BJ (cell line): ENCODE measurements at regions not wholly inside any gene's neighbourhood (a gene's known extent, or its start where the extent isn't known, plus 50 kb on each side); places are given as distances from the start of the nearest gene placed in this dataset.
"Not testable (repeated sequence)": the region's sequence is repeated elsewhere in the genome, so short reads cannot be mapped to it uniquely, and the experiment has no call there.

Source experiments
- CTCF ChIA-PET: fragments of 350-600 bp; formaldehyde crosslinking; extraction: SDS; loops from one replicate; lab custom pipeline; 2021; ENCODE audit warnings: antibody characterized with exemption, inconsistent platforms; lab: Yijun Ruan, JAX
- POLR2A ChIA-PET: fragments of 300-600 bp; sonication (Branson Sonifier 250); formaldehyde crosslinking; extraction: SDS; loops from one replicate; lab custom pipeline; 2021; ENCODE audit warnings: antibody characterized with exemption; lab: Charles Lee
- DNase-seq: peaks from one replicate; pipeline ENCODE4 v3.0.0-alpha.2; 2011; ENCODE audit warnings: low read depth
- H3K27me3 ChIP-seq: 2 replicates; pipeline ENCODE4 v1.6.0; 2011; ENCODE audit warnings: low read length; ENCODE audit not compliant: control insufficient read depth, insufficient read depth
- H3K36me3 ChIP-seq: 2 replicates; pipeline ENCODE4 v1.5.1; 2011; ENCODE audit warnings: low read length; ENCODE audit not compliant: control insufficient read depth, insufficient read depth
- H3K4me3 ChIP-seq: 2 replicates; pipeline ENCODE4 v1.5.1; 2011; ENCODE audit warnings: low read depth, mild to moderate bottlenecking, control low read depth, low read length
- TF ChIP-seq, protein P1 (sequence below): IDR thresholded peaks from 2 replicates; pipeline ENCODE4 v1.5.1; 2011; ENCODE audit warnings: low read depth, mild to moderate bottlenecking, control low read depth, inconsistent platforms, low read length, moderate library complexity; ENCODE audit not compliant: insufficient read depth

DNA sequence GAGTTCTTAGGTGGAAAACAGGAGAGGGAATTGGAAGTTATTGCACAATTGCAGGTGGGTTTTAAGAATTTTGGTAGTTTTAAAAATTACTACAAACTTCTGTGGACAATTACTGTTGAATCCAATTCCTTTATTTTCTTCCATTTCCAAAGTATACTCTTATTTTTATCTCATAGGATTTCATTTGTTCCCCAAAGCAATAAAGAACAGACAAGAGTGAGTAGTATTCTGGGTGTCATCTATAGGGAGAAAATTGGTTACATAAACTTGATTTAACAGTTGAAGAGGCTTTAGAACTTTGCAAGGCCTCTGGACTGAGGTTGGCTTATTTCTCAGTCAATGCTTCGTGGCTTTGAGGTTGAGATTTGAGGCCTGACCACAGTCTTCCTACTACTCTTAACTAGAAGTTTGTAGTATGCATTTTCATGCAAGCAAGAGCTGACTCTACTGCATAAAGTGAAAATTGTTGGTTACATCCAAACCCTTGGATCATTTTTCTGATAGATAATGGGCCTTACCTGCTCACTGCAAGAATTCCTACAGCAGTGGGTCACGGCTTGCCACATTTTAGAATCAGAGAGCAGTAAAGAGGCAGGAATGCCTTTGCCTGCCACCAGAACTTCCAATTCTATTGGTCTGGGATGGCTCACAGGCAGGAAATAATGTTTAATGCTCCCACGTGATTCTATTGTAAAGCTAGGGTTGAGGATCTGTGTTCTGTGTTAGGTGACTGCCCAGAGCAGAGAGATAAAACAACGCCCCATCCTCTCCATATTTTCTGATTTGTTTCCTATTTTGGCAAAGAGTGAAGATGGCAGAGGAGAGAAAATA, 270.5 kb downstream of the TTC6 start:
- no peak overlapping the region for H3K4me3 ChIP-seq
- no peaks in the 10 kb centered on the region for H3K36me3 ChIP-seq
- TF ChIP-seq, protein P1, sequence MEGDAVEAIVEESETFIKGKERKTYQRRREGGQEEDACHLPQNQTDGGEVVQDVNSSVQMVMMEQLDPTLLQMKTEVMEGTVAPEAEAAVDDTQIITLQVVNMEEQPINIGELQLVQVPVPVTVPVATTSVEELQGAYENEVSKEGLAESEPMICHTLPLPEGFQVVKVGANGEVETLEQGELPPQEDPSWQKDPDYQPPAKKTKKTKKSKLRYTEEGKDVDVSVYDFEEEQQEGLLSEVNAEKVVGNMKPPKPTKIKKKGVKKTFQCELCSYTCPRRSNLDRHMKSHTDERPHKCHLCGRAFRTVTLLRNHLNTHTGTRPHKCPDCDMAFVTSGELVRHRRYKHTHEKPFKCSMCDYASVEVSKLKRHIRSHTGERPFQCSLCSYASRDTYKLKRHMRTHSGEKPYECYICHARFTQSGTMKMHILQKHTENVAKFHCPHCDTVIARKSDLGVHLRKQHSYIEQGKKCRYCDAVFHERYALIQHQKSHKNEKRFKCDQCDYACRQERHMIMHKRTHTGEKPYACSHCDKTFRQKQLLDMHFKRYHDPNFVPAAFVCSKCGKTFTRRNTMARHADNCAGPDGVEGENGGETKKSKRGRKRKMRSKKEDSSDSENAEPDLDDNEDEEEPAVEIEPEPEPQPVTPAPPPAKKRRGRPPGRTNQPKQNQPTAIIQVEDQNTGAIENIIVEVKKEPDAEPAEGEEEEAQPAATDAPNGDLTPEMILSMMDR, result no peak
- DNase-seq, result no peak
- ChIA-PET CTCF (interaction anchor here (0.9 to 2.4 kb wide), 4 partner anchors 8 to 14 kb away, joined by 3 to 8 read pairs (median 5); no protein-coding TSS in a partner anchor), POLR2A (no interaction called here)
- H3K27me3 ChIP-seq, result peaks cover 1% of the 10 kb centered on the region; the same call in 1 of the 2 replicates

DNA sequence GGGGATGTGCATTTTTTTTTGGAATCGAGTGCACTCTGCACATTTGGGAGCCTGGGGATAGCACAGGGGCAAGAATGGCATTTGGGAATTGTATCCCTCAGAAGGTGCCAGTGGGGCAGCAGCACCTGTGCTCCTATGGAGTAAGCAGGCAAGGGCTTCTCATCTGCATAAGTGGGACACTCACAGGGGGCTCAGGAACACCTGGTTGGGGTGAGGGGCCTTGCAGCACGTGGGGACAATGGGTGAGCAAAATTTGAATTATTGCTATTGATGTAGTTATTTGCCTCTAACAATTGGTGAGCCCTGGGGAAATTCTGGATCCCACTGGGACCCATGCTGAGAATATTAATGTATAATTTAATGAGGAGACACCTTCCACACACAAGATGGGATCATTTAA, 274.2 kb downstream of the TTC6 start:
- ChIA-PET POLR2A (no interaction called here), CTCF (no interaction called here)
- H3K27me3 ChIP-seq, result no peaks in the 10 kb centered on the region; the same call in 1 of the 2 replicates
- H3K4me3 ChIP-seq, result no peak overlapping the region
- DNase-seq, result no peak
- no peaks in the 10 kb centered on the region for H3K36me3 ChIP-seq
- TF ChIP-seq, protein P1, result no peak

- DNase-seq, result no peak
- TF ChIP-seq, protein P1, result no peak
- ChIA-PET CTCF (interaction anchor here (1.7 kb wide), 1 partner anchor 160 kb away, joined by 6 read pairs; no protein-coding TSS in a partner anchor), POLR2A (no interaction called here)
- no peaks in the 10 kb centered on the region; the same call in 1 of the 2 replicates for H3K27me3 ChIP-seq
- H3K36me3 ChIP-seq, result no peaks in the 10 kb centered on the region
- H3K4me3 ChIP-seq, result no peak overlapping the region
Measured at GRCh38 chr14:37870170-37870569, 274.7 kb downstream of the TTC6 start.

- Histone ChIP-seq H3K4me3 (no peak overlapping the region), H3K36me3 (no peaks in the 10 kb centered on the region), H3K27me3 (no peaks in the 10 kb centered on the region; the same call in 1 of the 2 replicates)
- TF ChIP-seq, protein P1, result no peak
- ChIA-PET CTCF (interaction anchor here (0.8 to 1.7 kb wide), 2 partner anchors 161 to 163 kb away, joined by 3 to 6 read pairs; no protein-coding TSS in a partner anchor), POLR2A (no interaction called here)
- DNase-seq, result no peak
Measured at GRCh38 chr14:37870632-37871346, 275.4 kb downstream of the TTC6 start.

DNA sequence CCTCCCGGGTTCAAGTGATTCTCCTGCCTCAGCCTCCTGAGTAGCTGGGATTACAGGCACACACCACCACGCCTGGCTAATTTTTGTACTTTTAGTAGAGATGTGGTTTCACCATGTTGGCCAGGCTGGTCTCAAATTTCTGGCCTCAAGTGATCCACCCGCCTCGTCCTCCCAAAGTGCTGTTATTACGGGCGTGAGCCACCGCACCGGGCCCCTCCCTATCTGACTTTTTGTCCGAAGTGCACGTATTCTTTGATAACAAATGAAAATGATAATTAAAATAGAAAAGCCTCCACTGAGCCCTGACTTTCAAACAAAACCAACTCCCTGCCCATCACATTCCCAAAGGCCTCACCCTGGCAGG, 278.6 kb downstream of the TTC6 start:
- CTCF ChIA-PET, result interaction anchor here (0.7 to 2.4 kb wide), 24 partner anchors 8 to 995 kb away, joined by 3 to 54 read pairs (median 5); no protein-coding TSS in a partner anchor
- H3K36me3 ChIP-seq, POLR2A ChIA-PET, H3K4me3 ChIP-seq, H3K27me3 ChIP-seq, DNase-seq: not testable (repeated sequence)
